ENCODE measurements at regions not wholly inside any gene's neighbourhood (a gene's known extent, or its start where the extent isn't known, plus 50 kb on each side); places are given as distances from the start of the nearest gene placed in this dataset.

GRCh38 chr18:78658531-78658930 is 321.1 kb upstream of the SALL3 start:
- TF ChIP-seq ESRRG (CRISPR knock-in tag; IDR thresholded peaks at IDR 0.05) (no peak), PATZ1 (CRISPR knock-in tag; IDR thresholded peaks at IDR 0.05; ENCODE audit: borderline replicate concordance) (no peak), CSRNP3 (CRISPR knock-in tag; IDR thresholded peaks at IDR 0.05) (no peak), ZFP3 (CRISPR knock-in tag; IDR thresholded peaks at IDR 0.05) (no peak), CSDC2 (CRISPR knock-in tag; IDR thresholded peaks at IDR 0.05) (no peak)
- no peak for ATAC-seq

GRCh38 chr18:78659057-78659456 is 320.6 kb upstream of the SALL3 start:
- TF ChIP-seq ARNTL (CRISPR knock-in tag; IDR thresholded peaks at IDR 0.05; ENCODE audit: borderline replicate concordance, low read depth) (no peak), BACH2 (CRISPR knock-in tag; IDR thresholded peaks at IDR 0.05; ENCODE audit: borderline replicate concordance) (no peak), CSDC2 (CRISPR knock-in tag; IDR thresholded peaks at IDR 0.05) (no peak), ESRRG (CRISPR knock-in tag; IDR thresholded peaks at IDR 0.05) (no peak), SNAI2 (CRISPR knock-in tag; IDR thresholded peaks at IDR 0.05) (no peak), ZNF70 (CRISPR knock-in tag; IDR thresholded peaks at IDR 0.05) (no peak), TOX (CRISPR knock-in tag; IDR thresholded peaks at IDR 0.05; ENCODE audit: borderline replicate concordance) (no peak)
- no peak for ATAC-seq

- ATAC-seq = no peak
- no peak for TF ChIP-seq ZFP3 (CRISPR knock-in tag; IDR thresholded peaks at IDR 0.05)
- TF ChIP-seq CSRNP3 (CRISPR knock-in tag; IDR thresholded peaks at IDR 0.05) = no peak
- TF ChIP-seq POU6F1 (CRISPR knock-in tag; IDR thresholded peaks at IDR 0.05; ENCODE audit: borderline replicate concordance, low read depth) = no peak
- no peak for TF ChIP-seq TCF4 (CRISPR knock-in tag; IDR thresholded peaks at IDR 0.05; ENCODE audit: borderline replicate concordance)
- TF ChIP-seq PPARA (CRISPR knock-in tag; IDR thresholded peaks at IDR 0.05; ENCODE audit: borderline replicate concordance) = no peak
- TF ChIP-seq TOX (CRISPR knock-in tag; IDR thresholded peaks at IDR 0.05; ENCODE audit: borderline replicate concordance) = no peak
- no peak for TF ChIP-seq ZNF8 (CRISPR knock-in tag; IDR thresholded peaks at IDR 0.05)
- no peak for TF ChIP-seq SNAI2 (CRISPR knock-in tag; IDR thresholded peaks at IDR 0.05)
- TF ChIP-seq ZC3H10 (CRISPR knock-in tag; IDR thresholded peaks at IDR 0.05) = no peak
- no peak for TF ChIP-seq ZNF565 (CRISPR knock-in tag; conservative IDR thresholded peaks at IDR 0.05; ENCODE audit: low read depth)
Observed at GRCh38 chr18:78659748-78660147, 319.9 kb upstream of the SALL3 start.

- no peak for TF ChIP-seq TCF4 (CRISPR knock-in tag; IDR thresholded peaks at IDR 0.05; ENCODE audit: borderline replicate concordance)
- no peak for TF ChIP-seq ZFP3 (CRISPR knock-in tag; IDR thresholded peaks at IDR 0.05)
- TF ChIP-seq ZC3H10 (CRISPR knock-in tag; IDR thresholded peaks at IDR 0.05) = no peak
- TF ChIP-seq RARB (CRISPR knock-in tag; IDR thresholded peaks at IDR 0.05) = no peak
- no peak for TF ChIP-seq ZFP30 (CRISPR knock-in tag; IDR thresholded peaks at IDR 0.05)
- no peak for TF ChIP-seq TSHZ2 (CRISPR knock-in tag; IDR thresholded peaks at IDR 0.05)
- no peak for TF ChIP-seq POU6F1 (CRISPR knock-in tag; IDR thresholded peaks at IDR 0.05; ENCODE audit: borderline replicate concordance, low read depth)
- TF ChIP-seq OSR1 (CRISPR knock-in tag; IDR thresholded peaks at IDR 0.05) = no peak
- TF ChIP-seq CREB5 (CRISPR knock-in tag; IDR thresholded peaks at IDR 0.05; ENCODE audit: low read depth) = no peak
- TF ChIP-seq PPARA (CRISPR knock-in tag; IDR thresholded peaks at IDR 0.05; ENCODE audit: borderline replicate concordance) = no peak
- ATAC-seq = no peak
Observed at GRCh38 chr18:78660311-78660710, 319.3 kb upstream of the SALL3 start.
